HCT116 (cell line): ENCODE measurements at regions not wholly inside any gene's neighbourhood (a gene's known extent, or its start where the extent isn't known, plus 50 kb on each side); places are given as distances from the start of the nearest gene placed in this dataset.

Experiments used
- ATAC-seq: fragments of 200-7000 bp; cut with Tn5 transposase; 2 replicates; pipeline ENCODE4 v1.9.1; 2020; ENCODE audit warnings: mild to moderate bottlenecking, moderate library complexity
- BruUV-seq: library from RNA; stranded (reverse); fragments of 400-500 nt; replicated peaks from 2 replicates; lab custom pipeline; 2021; lab: Mats Ljungman, UMichigan
- CTCF ChIA-PET: fragments of 300-600 bp; sonication (Branson Sonifier 250); formaldehyde crosslinking; loops from one replicate; lab custom pipeline; 2021; ENCODE audit warnings: antibody characterized with exemption; lab: Charles Lee
- POLR2A ChIA-PET: fragments of 300-600, 350-600 bp; sonication (Branson Sonifier 250); formaldehyde crosslinking; loops from one replicate; lab custom pipeline; 2021; ENCODE audit warnings: antibody characterized with exemption; lab: Charles Lee
- RAD21 ChIA-PET, 2 experiments: fragments of 300-600 bp; sonication (Branson Sonifier 250); formaldehyde crosslinking; loops; one replicate each; lab custom pipeline; 2023; ENCODE audit warnings: low total read pairs in 2 of 2; ENCODE audit not compliant: uncharacterized antibody in 2 of 2, unreplicated experiment in 2 of 2, low non-redundant PET in 1 of 2; lab: Charles Lee
- DNase-seq: peaks from one replicate; pipeline ENCODE4 v3.0.0-alpha.2; 2010; ENCODE audit warnings: low read depth, low spot score
- H2AFZ ChIP-seq: fragments of 200-600 bp; shearing (Covaris generic), sonication (generic); 2 replicates; pipeline ENCODE4 v1.6.1; 2017; ENCODE audit warnings: low read depth, mixed run types, mixed read lengths, antibody characterized with exemption, low read length; ENCODE audit not compliant: poor library complexity, severe bottlenecking
- H3K27ac ChIP-seq: 2 replicates; pipeline ENCODE4 v1.5.1; 2012; ENCODE audit warnings: low read depth, low read length
- H3K27me3 ChIP-seq: fragments of 200-600 bp; sonication (generic); 2 replicates; pipeline ENCODE4 v1.6.1; 2016; ENCODE audit warnings: mixed run types, low read length, mixed read lengths; ENCODE audit not compliant: insufficient read depth
- H3K36me3 ChIP-seq, 2 experiments: fragments of 200-500 bp in 1 of 2; fragments of 200-600 bp in 1 of 2; sonication (Bioruptor generic) in 1 of 2; sonication (generic) in 1 of 2; 2 replicates each; pipeline versions ENCODE4 v1.5.1 to v1.6.1; 2014 to 2016; ENCODE audit warnings: low read length in 2 of 2, inconsistent platforms in 1 of 2, mixed read lengths in 1 of 2, mixed run types in 1 of 2; ENCODE audit not compliant: insufficient read depth in 2 of 2, control insufficient read depth in 1 of 2
- H3K4me1 ChIP-seq, 2 experiments: fragments of 200-600 bp in 1 of 2; sonication (generic) in 1 of 2; 2 replicates each; pipeline versions ENCODE4 v1.5.1 to v1.6.1; 2012 to 2017; ENCODE audit warnings: low read length in 2 of 2, inconsistent platforms in 1 of 2, mild to moderate bottlenecking in 1 of 2, mixed read lengths in 1 of 2, mixed run types in 1 of 2, moderate library complexity in 1 of 2; ENCODE audit not compliant: insufficient read depth in 2 of 2, control insufficient read depth in 1 of 2
- H3K4me2 ChIP-seq: fragments of 200-600 bp; sonication (generic); 2 replicates; pipeline ENCODE4 v1.6.1; 2017; ENCODE audit warnings: mixed run types, low read length, mixed read lengths
- H3K4me3 ChIP-seq, 2 experiments: fragments of 200-600 bp in 1 of 2; sonication (generic) in 1 of 2; replicated peaks in 1 of 2; 2 replicates each; pipeline ENCODE4 v1.5.1; 2011 to 2016; ENCODE audit warnings: low read length in 2 of 2, control low read depth in 1 of 2, low read depth in 1 of 2, mild to moderate bottlenecking in 1 of 2, mixed read lengths in 1 of 2, mixed run types in 1 of 2
- H3K79me2 ChIP-seq: fragments of 200-600 bp; sonication (generic); 2 replicates; pipeline ENCODE4 v1.6.1; 2017; ENCODE audit warnings: mild to moderate bottlenecking, mixed run types, low read length, moderate library complexity, mixed read lengths; ENCODE audit not compliant: insufficient read depth
- H3K9ac ChIP-seq: fragments of 200-600 bp; sonication (generic); 2 replicates; pipeline ENCODE4 v1.6.1; 2016; ENCODE audit warnings: low read length, mixed read lengths
- H3K9me2 ChIP-seq: fragments of 200-600 bp; sonication (generic), shearing (Covaris generic); 2 replicates; pipeline ENCODE4 v1.6.1; 2017; ENCODE audit warnings: mixed run types, mild to moderate bottlenecking, moderate library complexity; ENCODE audit not compliant: insufficient read depth
- H3K9me3 ChIP-seq, 2 experiments: fragments of 200-500 bp in 1 of 2; fragments of 200-600 bp in 1 of 2; sonication (Bioruptor generic) in 1 of 2; sonication (generic) in 1 of 2; 2 replicates each; pipeline ENCODE4 v1.6.1; 2014 to 2017; ENCODE audit warnings: low read length in 2 of 2, mixed read lengths in 2 of 2, inconsistent platforms in 1 of 2, low read depth in 1 of 2, mild to moderate bottlenecking in 1 of 2, mixed run types in 1 of 2, moderate library complexity in 1 of 2; ENCODE audit not compliant: control insufficient read depth in 1 of 2, insufficient read depth in 1 of 2
- H4K20me1 ChIP-seq: fragments of 200-600 bp; sonication (generic), shearing (Covaris generic); 2 replicates; pipeline ENCODE4 v1.6.1; 2017; ENCODE audit warnings: mixed run types, mild to moderate bottlenecking, moderate library complexity; ENCODE audit not compliant: insufficient read depth
- CBX3 ChIP-seq: IDR thresholded peaks from 2 replicates; pipeline ENCODE4 v1.6.1; 2012; ENCODE audit warnings: low read depth
- CEBPB ChIP-seq: IDR thresholded peaks from 2 replicates; pipeline ENCODE4 v1.6.1; 2012; ENCODE audit warnings: low read depth
- EGR1 ChIP-seq: IDR thresholded peaks from 2 replicates; pipeline ENCODE4 v1.6.1; 2012; ENCODE audit warnings: low read depth
- ELF1 ChIP-seq: IDR thresholded peaks from 2 replicates; pipeline ENCODE4 v1.6.1; 2012; ENCODE audit warnings: low read depth, borderline replicate concordance
- EZH2phosphoT487 ChIP-seq: fragments of 200-600 bp; IDR thresholded peaks from 2 replicates; pipeline ENCODE4 v1.6.1; 2018; ENCODE audit warnings: antibody characterized with exemption, borderline replicate concordance
- FOSL1 ChIP-seq: IDR thresholded peaks from 2 replicates; pipeline ENCODE4 v1.6.1; 2012; ENCODE audit warnings: low read depth
- JUND ChIP-seq: IDR thresholded peaks from 2 replicates; pipeline ENCODE4 v1.6.1; 2012
- POLR2A ChIP-seq: IDR thresholded peaks from 2 replicates; pipeline ENCODE4 v1.7.0; 2011; ENCODE audit warnings: borderline replicate concordance; ENCODE audit not compliant: insufficient read depth, insufficient read length; ENCODE audit errors: extremely low read depth
- POLR2AphosphoS5 ChIP-seq: IDR thresholded peaks from 2 replicates; pipeline ENCODE4 v1.6.1; 2011; ENCODE audit warnings: mild to moderate bottlenecking, low read depth, low read length, moderate library complexity
- SP1 ChIP-seq: IDR thresholded peaks from 2 replicates; pipeline ENCODE4 v1.6.1; 2012; ENCODE audit warnings: low read depth
- ZFX ChIP-seq: fragments of 450-650 bp; IDR thresholded peaks from 2 replicates; pipeline ENCODE4 v1.6.1; 2017
- ZNF274 ChIP-seq: fragments of 200-500 bp; sonication (Bioruptor generic); IDR thresholded peaks from 2 replicates; pipeline ENCODE4 v1.6.1; 2014; ENCODE audit warnings: mild to moderate bottlenecking, low read depth, low read length, inconsistent platforms
- intact Hi-C: fragments of 100-400 bp; cut with micrococcal nuclease; formaldehyde crosslinking; loops from 2 replicates; pipeline ENCODE4 v1.10.0; 2022
- TF ChIP-seq, protein P1 (sequence below): IDR thresholded peaks from 2 replicates; pipeline ENCODE4 v1.6.1; 2011; ENCODE audit warnings: mild to moderate bottlenecking, low read length, moderate library complexity; ENCODE audit not compliant: insufficient replicate concordance; ENCODE audit errors: extremely low read depth
- TF ChIP-seq, protein P2 (sequence below), 3 experiments: fragments of 200-600 bp in 1 of 3; sonication (generic) in 1 of 3; IDR thresholded peaks in 2 of 3; conservative IDR thresholded peaks in 1 of 3; 2 replicates each; pipeline ENCODE4 v1.5.1; 2012 to 2017; ENCODE audit warnings: low read depth in 2 of 3, low read length in 2 of 3, antibody characterized with exemption in 1 of 3, borderline replicate concordance in 1 of 3, control low read depth in 1 of 3, mild to moderate bottlenecking in 1 of 3, mixed read lengths in 1 of 3, mixed run types in 1 of 3, moderate library complexity in 1 of 3; ENCODE audit not compliant: insufficient read depth in 1 of 3

DNA sequence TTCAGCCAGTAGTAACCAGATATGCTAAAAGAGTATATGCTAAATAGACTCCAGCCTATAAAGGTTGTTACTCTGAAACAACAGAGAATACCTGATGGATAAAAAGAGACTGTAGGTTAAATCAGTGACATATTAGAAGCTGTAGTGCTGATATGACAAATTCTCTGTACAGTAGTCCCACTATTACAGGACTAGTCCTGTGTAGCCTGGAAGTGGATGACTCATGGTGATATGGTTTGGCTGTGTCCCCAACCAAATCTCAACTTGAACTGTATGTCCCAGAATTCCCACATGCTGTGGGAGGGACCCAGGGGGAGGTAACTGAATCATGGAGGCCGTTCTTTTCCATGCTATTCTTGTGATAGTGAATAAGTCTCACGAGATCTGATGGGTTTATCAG, 276.2 kb upstream of the POU5F2 start:
- peaks cover 0 to 7% of the 10 kb centered on the region in 2 experiments; a peak in 1 of 4 replicates for H3K9me3 ChIP-seq
- H3K27me3 ChIP-seq, result no peaks in the 10 kb centered on the region
- no peak overlapping the region for H3K9ac ChIP-seq
- no peak for DNase-seq
- H3K4me1 ChIP-seq, result peaks cover 8 to 23% of the 10 kb centered on the region in 2 experiments; a peak in 3 of 4 replicates
- ChIA-PET POLR2A (no interaction called here), CTCF (no interaction called here), RAD21 (no interaction called here)
- H4K20me1 ChIP-seq, result no peaks in the 10 kb centered on the region
- intact Hi-C loops, result no loop called here
- no peak overlapping the region for H3K27ac ChIP-seq
- H3K36me3 ChIP-seq, result no peaks in the 10 kb centered on the region
- no TSS peak for BruUV-seq
- TF ChIP-seq, protein P1, sequence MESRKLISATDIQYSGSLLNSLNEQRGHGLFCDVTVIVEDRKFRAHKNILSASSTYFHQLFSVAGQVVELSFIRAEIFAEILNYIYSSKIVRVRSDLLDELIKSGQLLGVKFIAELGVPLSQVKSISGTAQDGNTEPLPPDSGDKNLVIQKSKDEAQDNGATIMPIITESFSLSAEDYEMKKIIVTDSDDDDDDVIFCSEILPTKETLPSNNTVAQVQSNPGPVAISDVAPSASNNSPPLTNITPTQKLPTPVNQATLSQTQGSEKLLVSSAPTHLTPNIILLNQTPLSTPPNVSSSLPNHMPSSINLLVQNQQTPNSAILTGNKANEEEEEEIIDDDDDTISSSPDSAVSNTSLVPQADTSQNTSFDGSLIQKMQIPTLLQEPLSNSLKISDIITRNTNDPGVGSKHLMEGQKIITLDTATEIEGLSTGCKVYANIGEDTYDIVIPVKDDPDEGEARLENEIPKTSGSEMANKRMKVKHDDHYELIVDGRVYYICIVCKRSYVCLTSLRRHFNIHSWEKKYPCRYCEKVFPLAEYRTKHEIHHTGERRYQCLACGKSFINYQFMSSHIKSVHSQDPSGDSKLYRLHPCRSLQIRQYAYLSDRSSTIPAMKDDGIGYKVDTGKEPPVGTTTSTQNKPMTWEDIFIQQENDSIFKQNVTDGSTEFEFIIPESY, result no peak
- TF ChIP-seq EZH2phosphoT487 (no peak), JUND (no peak; the same call in 1 of the 2 replicates)
- no peak for ATAC-seq
- no peak overlapping the region for H2AFZ ChIP-seq
- H3K4me2 ChIP-seq, result no peak overlapping the region
- H3K9me2 ChIP-seq, result no peaks in the 10 kb centered on the region
- H3K4me3 ChIP-seq, result no peak overlapping the region
- no peaks in the 10 kb centered on the region for H3K79me2 ChIP-seq

DNA sequence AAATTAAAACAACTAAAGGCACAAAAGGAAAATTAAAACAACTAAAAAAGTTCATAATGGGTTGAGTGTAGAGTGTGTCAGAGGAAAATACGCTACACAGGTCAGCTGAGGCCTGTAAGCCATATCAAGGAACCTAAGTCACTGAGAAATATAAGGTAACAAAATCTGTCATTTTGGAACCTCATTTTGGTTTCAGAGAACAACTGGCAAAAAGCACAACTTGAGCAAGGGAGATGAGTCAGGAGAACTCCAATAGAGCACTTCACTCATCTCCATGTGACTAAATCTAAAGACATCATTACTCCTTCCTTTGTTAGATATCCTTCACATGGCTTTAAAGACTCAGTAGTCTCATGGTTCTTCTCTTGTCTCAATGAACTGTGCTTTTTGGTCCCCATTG, 269.4 kb upstream of the POU5F2 start:
- no TSS peak for BruUV-seq
- intact Hi-C loops, result no loop called here
- POLR2A ChIA-PET, result no interaction called here
- TF ChIP-seq POLR2A (no peak), EGR1 (no peak), POLR2AphosphoS5 (no peak), JUND (no peak), CEBPB (no peak), SP1 (no peak), CBX3 (no peak), ZFX (no peak), FOSL1 (no peak), ELF1 (no peak), ZNF274 (no peak), EZH2phosphoT487 (no peak)
- TF ChIP-seq, protein P2, sequence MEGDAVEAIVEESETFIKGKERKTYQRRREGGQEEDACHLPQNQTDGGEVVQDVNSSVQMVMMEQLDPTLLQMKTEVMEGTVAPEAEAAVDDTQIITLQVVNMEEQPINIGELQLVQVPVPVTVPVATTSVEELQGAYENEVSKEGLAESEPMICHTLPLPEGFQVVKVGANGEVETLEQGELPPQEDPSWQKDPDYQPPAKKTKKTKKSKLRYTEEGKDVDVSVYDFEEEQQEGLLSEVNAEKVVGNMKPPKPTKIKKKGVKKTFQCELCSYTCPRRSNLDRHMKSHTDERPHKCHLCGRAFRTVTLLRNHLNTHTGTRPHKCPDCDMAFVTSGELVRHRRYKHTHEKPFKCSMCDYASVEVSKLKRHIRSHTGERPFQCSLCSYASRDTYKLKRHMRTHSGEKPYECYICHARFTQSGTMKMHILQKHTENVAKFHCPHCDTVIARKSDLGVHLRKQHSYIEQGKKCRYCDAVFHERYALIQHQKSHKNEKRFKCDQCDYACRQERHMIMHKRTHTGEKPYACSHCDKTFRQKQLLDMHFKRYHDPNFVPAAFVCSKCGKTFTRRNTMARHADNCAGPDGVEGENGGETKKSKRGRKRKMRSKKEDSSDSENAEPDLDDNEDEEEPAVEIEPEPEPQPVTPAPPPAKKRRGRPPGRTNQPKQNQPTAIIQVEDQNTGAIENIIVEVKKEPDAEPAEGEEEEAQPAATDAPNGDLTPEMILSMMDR (IDR thresholded peaks at IDR 0.05 in 2 of 3, conservative IDR thresholded peaks at IDR 0.05 in 1 of 3; ENCODE audit: borderline replicate concordance in 1 of 3, insufficient read depth in 1 of 3, low read depth in 2 of 3, low read length in 2 of 3), result no peak

More for the DNA sequence above, 269.4 kb upstream of the POU5F2 start:
- ChIA-PET RAD21 (no interaction called here), CTCF (no interaction called here)
- no peaks in the 10 kb centered on the region for H3K4me1 ChIP-seq
- H3K9ac ChIP-seq, result no peak overlapping the region
- H4K20me1 ChIP-seq, result no peaks in the 10 kb centered on the region
- no peaks in the 10 kb centered on the region for H3K27me3 ChIP-seq
- no peaks in the 10 kb centered on the region for H3K36me3 ChIP-seq
- ATAC-seq, result no peak
- no peaks in the 10 kb centered on the region for H3K9me3 ChIP-seq
- no peak overlapping the region for H3K27ac ChIP-seq
- no peak overlapping the region for H3K4me2 ChIP-seq
- no peaks in the 10 kb centered on the region for H3K79me2 ChIP-seq
- DNase-seq, result no peak
- H2AFZ ChIP-seq, result no peak overlapping the region
- no peaks in the 10 kb centered on the region for H3K9me2 ChIP-seq
- no peak overlapping the region for H3K4me3 ChIP-seq
